CD4-positive, alpha-beta T cell (primary cell): ENCODE measurements at regions not wholly inside any gene's neighbourhood (a gene's known extent, or its start where the extent isn't known, plus 50 kb on each side); places are given as distances from the start of the nearest gene placed in this dataset.
A peak's percentile ranks its signal among the peaks of the same experiment; 100 is the strongest.

Source experiments
- ATAC-seq: fragments of 200-7000 bp; cut with Tn5 transposase; one replicate; pipeline ENCODE4 v1.10.0; 2022; ENCODE audit warnings: mild to moderate bottlenecking; ENCODE audit not compliant: poor library complexity
- CTCF ChIA-PET: fragments of 350-600 bp; sonication (Branson Sonifier 250); formaldehyde crosslinking; loops from one replicate; lab custom pipeline; 2021; ENCODE audit warnings: antibody characterized with exemption, inconsistent platforms; lab: Charles Lee
- POLR2A ChIA-PET: fragments of 350-600 bp; sonication (Branson Sonifier 250); formaldehyde crosslinking; loops from one replicate; lab custom pipeline; 2021; ENCODE audit warnings: antibody characterized with exemption, inconsistent platforms; lab: Charles Lee
- DNase-seq, 14 experiments: peaks; one replicate each; pipeline ENCODE4 v3.0.0-alpha.2; 2013 to 2020; ENCODE audit warnings: mixed read lengths in 2 of 14
- H3K27ac ChIP-seq, 2 donors: one replicate each; pipeline versions ENCODE4 v1.5.1 to v1.7.0; 2013; ENCODE audit warnings: low read length in 2 of 2, low read depth in 1 of 2, mild to moderate bottlenecking in 1 of 2
- H3K27me3 ChIP-seq, 2 experiments: 1 replicate in 1 of 2; 2 replicates in 1 of 2; pipeline versions ENCODE4 v1.6.1 to v1.7.0; 2013; ENCODE audit warnings: low read length in 2 of 2, control low read depth in 1 of 2, mild to moderate bottlenecking in 1 of 2, moderate library complexity in 1 of 2; ENCODE audit not compliant: insufficient read depth in 2 of 2, control insufficient read depth in 1 of 2
- H3K36me3 ChIP-seq: one replicate; pipeline ENCODE4 v1.6.1; 2013; ENCODE audit warnings: low read length, control low read depth; ENCODE audit not compliant: insufficient read depth
- H3K4me1 ChIP-seq: one replicate; pipeline ENCODE4 v1.6.1; 2013; ENCODE audit warnings: low read length, control low read depth; ENCODE audit not compliant: insufficient read depth
- H3K4me3 ChIP-seq: one replicate; pipeline ENCODE4 v1.5.1; 2013; ENCODE audit warnings: mild to moderate bottlenecking, low read length, moderate library complexity
- H3K9me3 ChIP-seq, 2 experiments: 1 replicate in 1 of 2; 2 replicates in 1 of 2; pipeline versions ENCODE4 v1.6.1 to v1.7.0; 2013; ENCODE audit warnings: low read length in 2 of 2, mild to moderate bottlenecking in 2 of 2, control low read depth in 1 of 2, moderate library complexity in 1 of 2; ENCODE audit not compliant: control insufficient read depth in 1 of 2, insufficient read depth in 1 of 2
- H3K27ac Mint-ChIP-seq: one replicate; pipeline ENCODE4 v1.8.0; 2020; ENCODE audit warnings: mixed read lengths
- H3K27me3 Mint-ChIP-seq: one replicate; pipeline ENCODE4 v1.8.0; 2021; ENCODE audit warnings: mixed read lengths
- H3K36me3 Mint-ChIP-seq: one replicate; pipeline ENCODE4 v1.8.0; 2021; ENCODE audit warnings: low read depth, mixed read lengths
- H3K4me1 Mint-ChIP-seq: one replicate; pipeline ENCODE4 v1.8.0; 2021; ENCODE audit warnings: low read depth, mixed read lengths
- H3K4me3 Mint-ChIP-seq: one replicate; pipeline ENCODE4 v1.8.0; 2020; ENCODE audit warnings: mild to moderate bottlenecking, mixed read lengths
- H3K9me3 Mint-ChIP-seq: one replicate; pipeline ENCODE4 v1.8.0; 2020; ENCODE audit warnings: mixed read lengths
- CTCF ChIP-seq: fragments of 200-600 bp; IDR thresholded peaks from one replicate; pipeline ENCODE4 v1.8.0; 2022; ENCODE audit warnings: antibody characterized with exemption, mild to moderate bottlenecking
- intact Hi-C, 2 experiments: fragments of 100-400 bp; cut with DNase I in 1 of 2; cut with micrococcal nuclease in 1 of 2; formaldehyde crosslinking; loops; one replicate each; pipeline versions ENCODE4 v1.15.1 to v1.9.0; 2023 to 2025; cut with DNase I, micrococcal nuclease

- Mint-ChIP-seq H3K36me3 (no peaks in the 10 kb centered on the region), H3K4me3 (no peak overlapping the region), H3K4me1 (peaks cover 6% of the 10 kb centered on the region), H3K27ac (no peak overlapping the region), H3K27me3 (peaks cover 2% of the 10 kb centered on the region), H3K9me3 (peaks cover 2% of the 10 kb centered on the region)
- H3K27ac ChIP-seq = no peak overlapping the region
- no peak overlapping the region for H3K4me3 ChIP-seq
- ChIA-PET POLR2A (no interaction called here), CTCF (interaction anchor here (1.8 kb wide), 1 partner anchor 12 kb away, joined by 4 read pairs; no protein-coding TSS in a partner anchor)
- H3K4me1 ChIP-seq = no peaks in the 10 kb centered on the region
- H3K9me3 ChIP-seq = no peaks in the 10 kb centered on the region
- intact Hi-C loops = no loop called here
- H3K27me3 ChIP-seq = peaks cover 0 to 6% of the 10 kb centered on the region in 2 experiments
- H3K36me3 ChIP-seq = no peaks in the 10 kb centered on the region
- no peak for DNase-seq
- ATAC-seq = no peak
- TF ChIP-seq CTCF = no peak
Measured at GRCh38 chr6:90701926-90702325, 115.1 kb upstream of the MAP3K7 start.

GRCh38 chr6:90701146-90701781 is 114.4 kb upstream of the MAP3K7 start:
- Histone ChIP-seq H3K4me3 (no peak overlapping the region), H3K27me3 (peaks cover 0 to 6% of the 10 kb centered on the region in 2 experiments), H3K9me3 (no peaks in the 10 kb centered on the region), H3K4me1 (no peaks in the 10 kb centered on the region), H3K27ac (no peak overlapping the region), H3K36me3 (no peaks in the 10 kb centered on the region)
- ChIA-PET POLR2A (no interaction called here), CTCF (no interaction called here)
- intact Hi-C loops = no loop called here
- Mint-ChIP-seq H3K9me3 (peaks cover 2% of the 10 kb centered on the region), H3K4me1 (peaks cover 6% of the 10 kb centered on the region), H3K4me3 (no peak overlapping the region), H3K36me3 (no peaks in the 10 kb centered on the region), H3K27me3 (peaks cover 4% of the 10 kb centered on the region), H3K27ac (no peak overlapping the region)
- ATAC-seq (no peak), DNase-seq (peak in 1 of 14 experiments; percentile 1)
- TF ChIP-seq CTCF = no peak

- H3K27ac Mint-ChIP-seq = no peak overlapping the region
Measured at GRCh38 chr6:90695316-90695715, 108.4 kb upstream of the MAP3K7 start.

More at GRCh38 chr6:90695316-90695715, 108.4 kb upstream of the MAP3K7 start:
- H3K9me3 Mint-ChIP-seq = peaks cover 4% of the 10 kb centered on the region
- TF ChIP-seq CTCF = no peak
- Histone ChIP-seq H3K36me3 (no peaks in the 10 kb centered on the region), H3K4me1 (no peaks in the 10 kb centered on the region), H3K4me3 (no peak overlapping the region), H3K9me3 (peaks cover 0 to 8% of the 10 kb centered on the region in 2 experiments), H3K27ac (no peak overlapping the region), H3K27me3 (peaks cover 5 to 6% of the 10 kb centered on the region in 2 experiments)
- no peak for DNase-seq
- no peaks in the 10 kb centered on the region for H3K36me3 Mint-ChIP-seq
- CTCF ChIA-PET = no interaction called here
- peaks cover 30% of the 10 kb centered on the region for H3K27me3 Mint-ChIP-seq
- H3K4me3 Mint-ChIP-seq = no peak overlapping the region
- no peak for ATAC-seq
- intact Hi-C loops = no loop called here
- H3K4me1 Mint-ChIP-seq = no peaks in the 10 kb centered on the region
- POLR2A ChIA-PET = no interaction called here
